ENCODE measurements at regions not wholly inside any gene's neighbourhood (a gene's known extent, or its start where the extent isn't known, plus 50 kb on each side); places are given as distances from the start of the nearest gene placed in this dataset.

DNA sequence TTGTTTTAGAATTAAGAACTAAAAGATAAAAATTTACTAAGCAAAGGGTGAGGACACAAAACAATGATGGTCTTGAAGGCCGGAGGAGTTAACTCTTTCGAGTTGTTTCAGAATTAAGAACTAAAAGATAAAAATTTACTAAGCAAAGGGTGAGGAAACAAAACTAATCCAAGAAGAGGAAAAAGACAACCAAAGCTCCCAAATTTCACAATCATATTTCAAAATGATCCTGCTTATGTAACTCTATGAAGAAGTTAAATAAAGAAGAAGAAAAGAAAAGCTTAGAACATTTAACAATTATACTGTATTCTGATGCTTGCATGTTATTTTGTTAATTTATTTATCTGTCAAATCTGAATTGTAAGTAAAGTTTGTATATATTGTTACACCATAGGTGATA lies 154.8 kb upstream of the SLIT2 start:
- 69 to 83% (median 73%) methylated on average over 2 of the region's 2 CpGs for WGBS, 4 donors

DNA sequence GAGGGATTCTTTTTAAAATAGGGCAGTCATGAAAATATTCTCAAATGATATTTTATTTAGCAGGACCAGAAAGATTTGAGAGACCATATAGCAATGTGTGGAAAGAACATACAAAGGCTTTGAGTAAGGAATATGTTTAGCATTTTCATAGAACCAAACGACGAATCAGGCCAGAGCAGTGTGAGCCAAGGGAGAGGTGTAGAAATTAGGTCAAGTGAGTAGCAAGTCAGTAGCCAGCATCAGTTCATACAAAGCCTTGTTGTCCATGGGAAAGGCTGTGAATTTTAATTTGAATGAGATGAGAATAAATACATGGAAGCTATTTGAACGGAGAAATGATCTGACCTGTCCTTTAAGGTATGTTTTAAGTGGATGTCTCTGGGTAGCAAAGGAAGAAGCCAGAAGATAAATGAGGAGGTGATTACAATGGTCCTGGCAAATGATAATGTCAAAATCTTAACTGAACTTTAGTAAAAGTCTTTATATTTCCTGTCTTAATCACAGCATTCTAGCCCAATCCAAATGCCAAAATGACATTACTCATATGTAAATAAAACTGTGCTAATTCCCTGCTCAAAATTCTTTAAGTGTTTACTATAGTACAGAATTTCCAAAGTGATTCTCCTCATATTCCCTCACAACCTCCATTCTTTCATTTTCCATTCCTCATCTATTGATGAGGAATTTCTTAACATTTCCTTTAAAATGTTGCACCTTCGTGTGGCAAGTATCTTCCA lies 155.7 kb upstream of the SLIT2 start:
- no peaks in the 10 kb centered on the region for H3K4me1 ChIP-seq (replicated peaks in 1 of 2)
- no peaks in the 10 kb centered on the region for H3K36me3 ChIP-seq (replicated peaks in 1 of 2)
- no peak for DNase-seq
- WGBS, 4 donors, result 71 to 82% (median 74%) methylated on average over 4 of the region's 4 CpGs
- intact Hi-C loops (cut with DNase I), result no loop called here
- H3K27me3 ChIP-seq, result no peaks in the 10 kb centered on the region
- H3K9me3 ChIP-seq (replicated peaks in 1 of 3), result no peaks in the 10 kb centered on the region
- H3K4me3 ChIP-seq, result no peak overlapping the region
- H3K27ac ChIP-seq, result no peak overlapping the region
- TF ChIP-seq, protein P1, sequence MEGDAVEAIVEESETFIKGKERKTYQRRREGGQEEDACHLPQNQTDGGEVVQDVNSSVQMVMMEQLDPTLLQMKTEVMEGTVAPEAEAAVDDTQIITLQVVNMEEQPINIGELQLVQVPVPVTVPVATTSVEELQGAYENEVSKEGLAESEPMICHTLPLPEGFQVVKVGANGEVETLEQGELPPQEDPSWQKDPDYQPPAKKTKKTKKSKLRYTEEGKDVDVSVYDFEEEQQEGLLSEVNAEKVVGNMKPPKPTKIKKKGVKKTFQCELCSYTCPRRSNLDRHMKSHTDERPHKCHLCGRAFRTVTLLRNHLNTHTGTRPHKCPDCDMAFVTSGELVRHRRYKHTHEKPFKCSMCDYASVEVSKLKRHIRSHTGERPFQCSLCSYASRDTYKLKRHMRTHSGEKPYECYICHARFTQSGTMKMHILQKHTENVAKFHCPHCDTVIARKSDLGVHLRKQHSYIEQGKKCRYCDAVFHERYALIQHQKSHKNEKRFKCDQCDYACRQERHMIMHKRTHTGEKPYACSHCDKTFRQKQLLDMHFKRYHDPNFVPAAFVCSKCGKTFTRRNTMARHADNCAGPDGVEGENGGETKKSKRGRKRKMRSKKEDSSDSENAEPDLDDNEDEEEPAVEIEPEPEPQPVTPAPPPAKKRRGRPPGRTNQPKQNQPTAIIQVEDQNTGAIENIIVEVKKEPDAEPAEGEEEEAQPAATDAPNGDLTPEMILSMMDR (IDR thresholded peaks at IDR 0.05), result no peak
- TF ChIP-seq POLR2A (IDR thresholded peaks at IDR 0.05), result no peak

More for the DNA sequence above, 154.8 kb upstream of the SLIT2 start:
- no peaks in the 10 kb centered on the region for H3K4me1 ChIP-seq (replicated peaks in 1 of 2)
- H3K27ac ChIP-seq, result no peak overlapping the region
- H3K36me3 ChIP-seq (replicated peaks in 1 of 2), result no peaks in the 10 kb centered on the region
- DNase-seq, result no peak
- intact Hi-C loops (cut with DNase I), result no loop called here
- TF ChIP-seq, protein P1 (IDR thresholded peaks at IDR 0.05), result no peak
- TF ChIP-seq POLR2A (IDR thresholded peaks at IDR 0.05), result no peak
- no peak overlapping the region for H3K4me3 ChIP-seq
- no peaks in the 10 kb centered on the region for H3K9me3 ChIP-seq (replicated peaks in 1 of 3)
- no peaks in the 10 kb centered on the region for H3K27me3 ChIP-seq

DNA sequence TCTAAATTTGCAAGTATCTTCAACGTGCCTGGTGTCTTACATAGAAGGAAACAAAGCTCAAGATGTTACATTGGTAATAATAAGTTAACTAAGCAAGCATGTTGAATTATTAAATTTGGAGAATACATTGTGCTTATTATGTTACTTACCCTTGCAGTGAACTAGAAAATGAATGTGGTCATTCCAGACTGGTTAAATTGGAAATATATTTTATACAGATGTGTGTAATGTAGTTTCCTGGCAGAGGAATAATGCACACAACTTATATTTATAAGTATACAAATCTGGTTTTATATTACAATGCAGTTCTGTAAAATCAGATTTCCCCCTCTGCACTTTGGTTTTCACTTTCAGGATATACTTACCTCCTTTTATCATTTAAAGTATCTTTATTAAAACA lies 159.9 kb upstream of the SLIT2 start:
- no peaks in the 10 kb centered on the region for H3K27me3 ChIP-seq
- H3K4me1 ChIP-seq (replicated peaks in 1 of 2), result no peaks in the 10 kb centered on the region
- H3K36me3 ChIP-seq (replicated peaks in 1 of 2), result no peaks in the 10 kb centered on the region
- H3K27ac ChIP-seq, result no peak overlapping the region
- DNase-seq, result no peak
- WGBS, 4 donors, result 54 to 74% (median 63%) methylated on average over 1 of the region's 1 CpG
- H3K4me3 ChIP-seq, result no peak overlapping the region
- intact Hi-C loops (cut with DNase I), result no loop called here
- no peaks in the 10 kb centered on the region for H3K9me3 ChIP-seq (replicated peaks in 1 of 3)
- no peak for TF ChIP-seq POLR2A (IDR thresholded peaks at IDR 0.05)
- TF ChIP-seq, protein P1 (IDR thresholded peaks at IDR 0.05), result no peak

DNA sequence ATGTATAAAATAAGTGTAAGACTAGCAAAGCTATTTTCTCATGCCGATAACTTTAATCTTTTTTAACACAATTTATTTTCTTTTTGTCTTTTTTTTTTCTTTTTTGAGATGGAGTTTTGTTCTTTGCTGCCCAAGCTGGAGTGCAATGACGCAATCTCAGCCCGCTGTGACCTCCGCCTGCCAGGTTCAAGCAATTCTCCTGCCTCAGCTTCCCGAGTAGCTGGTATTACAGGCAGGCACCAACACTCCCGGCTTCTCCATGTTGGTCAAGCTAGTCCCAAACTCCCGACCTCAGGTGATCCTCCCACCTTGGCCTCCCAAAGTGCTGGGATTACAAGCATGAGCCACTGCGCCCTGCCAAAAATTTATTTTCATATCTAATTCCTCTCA lies 164.2 kb upstream of the SLIT2 start:
- Histone ChIP-seq H3K27me3 (no peaks in the 10 kb centered on the region), H3K4me3 (no peak overlapping the region), H3K9me3 (replicated peaks in 1 of 3) (no peaks in the 10 kb centered on the region), H3K4me1 (replicated peaks in 1 of 2) (no peaks in the 10 kb centered on the region), H3K27ac (no peak overlapping the region), H3K36me3 (replicated peaks in 1 of 2) (no peaks in the 10 kb centered on the region)
- intact Hi-C loops (cut with DNase I), result no loop called here
- no peak for DNase-seq
- TF ChIP-seq POLR2A (IDR thresholded peaks at IDR 0.05), result no peak
- TF ChIP-seq, protein P1 (IDR thresholded peaks at IDR 0.05), result no peak
- 86 to 92% (median 89%) methylated on average over 8 of the region's 8 CpGs for WGBS, 4 donors

Data from adrenal gland (tissue), 9 donors.